GM19455 (cell line): ENCODE measurements at regions not wholly inside any gene's neighbourhood (a gene's known extent, or its start where the extent isn't known, plus 50 kb on each side); places are given as distances from the start of the nearest gene placed in this dataset.
"Not testable (repeated sequence)": the region's sequence is repeated elsewhere in the genome, so short reads cannot be mapped to it uniquely, and the experiment has no call there.

Experiments
- ATAC-seq: cut with Tn5 transposase; IDR thresholded peaks from one replicate; pipeline ENCODE4 v1.9.1; 2021; ENCODE audit not compliant: unreplicated experiment

DNA sequence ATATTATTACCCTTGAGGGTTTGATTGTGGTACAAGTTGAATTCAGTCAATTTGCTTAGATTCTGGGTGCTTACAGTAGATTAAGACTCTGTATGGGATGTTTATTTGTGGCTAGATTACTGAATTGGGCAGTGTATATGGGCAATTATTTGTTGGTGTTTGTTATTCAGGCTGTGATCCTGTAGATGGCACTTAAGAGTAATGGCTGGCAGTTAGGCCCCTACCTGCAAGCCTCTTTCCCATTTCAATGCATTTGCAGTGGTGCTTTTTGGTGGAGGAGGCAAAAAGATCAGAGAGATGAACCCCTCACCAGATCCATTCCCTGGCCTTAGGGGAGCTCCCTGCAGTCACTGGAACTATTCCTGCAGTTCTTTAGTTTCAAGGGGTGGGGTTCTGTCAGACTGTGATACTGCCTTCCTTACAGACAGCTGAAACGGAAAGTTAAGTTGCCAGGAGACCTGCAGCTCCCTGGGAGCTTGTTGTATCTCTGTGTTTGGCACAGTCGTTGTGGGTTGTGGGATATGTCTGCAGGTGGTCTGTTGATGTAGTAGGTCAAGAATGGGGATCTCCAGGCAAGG, 199.5 kb downstream of the AASDHPPT start:
- no peak for ATAC-seq

DNA sequence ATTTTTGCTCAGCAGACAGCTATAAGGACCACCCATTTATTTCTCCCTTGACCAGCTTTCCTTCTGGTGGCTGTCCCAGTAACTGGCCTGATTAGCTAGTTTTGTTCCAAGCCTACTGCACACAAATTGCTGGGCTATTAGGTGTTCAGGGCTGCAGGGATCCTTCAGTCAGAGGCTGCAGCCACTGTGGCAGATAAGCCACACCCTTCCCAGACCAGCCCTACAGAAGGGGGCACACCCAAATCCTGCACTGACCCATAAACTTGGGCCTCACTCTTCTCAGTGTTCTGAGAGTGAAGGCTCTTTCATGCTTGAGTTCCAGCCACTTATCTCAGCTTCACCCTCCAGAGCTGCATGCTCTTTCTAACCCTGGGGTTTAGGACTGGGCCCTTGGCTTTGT, 200.0 kb downstream of the AASDHPPT start:
- ATAC-seq, result no peak

- no peak for ATAC-seq
Measured at GRCh38 chr11:106278391-106278790, 200.9 kb downstream of the AASDHPPT start.

- no peak for ATAC-seq
Measured at GRCh38 chr11:106280036-106280435, 202.6 kb downstream of the AASDHPPT start.

DNA sequence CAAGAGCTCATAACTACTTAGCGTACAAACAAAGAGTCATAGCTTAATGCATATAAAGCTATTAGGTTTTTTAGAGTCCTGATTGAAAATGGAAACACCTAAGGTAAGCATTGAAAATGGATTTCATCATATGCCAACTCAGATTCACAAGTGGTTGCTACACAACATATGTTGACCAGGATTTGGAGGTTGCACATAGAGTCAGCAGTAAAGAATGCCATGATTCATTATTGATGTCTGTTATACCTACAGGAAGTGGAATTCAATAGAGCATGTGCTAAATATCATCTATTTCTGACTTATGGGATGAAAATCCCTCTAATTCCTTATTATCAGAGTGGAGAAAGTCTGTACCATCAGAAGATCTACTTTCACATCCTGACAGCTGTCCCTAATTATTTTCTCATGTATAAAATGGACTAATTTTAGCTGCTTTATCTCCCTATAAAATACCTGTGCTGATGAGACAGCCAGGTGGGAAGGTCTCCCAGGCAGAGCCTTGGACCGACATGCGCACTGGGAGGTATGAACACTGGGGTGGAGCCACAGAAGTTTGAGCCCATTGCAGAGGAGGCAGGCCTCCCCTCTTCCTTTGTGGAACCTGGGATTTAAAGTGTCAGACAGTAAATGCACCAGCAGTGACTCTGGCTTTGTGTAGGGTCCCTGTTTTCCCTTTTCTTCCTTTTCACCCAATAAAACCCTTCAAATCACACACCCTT, 204.2 kb downstream of the AASDHPPT start:
- ATAC-seq, result no peak

DNA sequence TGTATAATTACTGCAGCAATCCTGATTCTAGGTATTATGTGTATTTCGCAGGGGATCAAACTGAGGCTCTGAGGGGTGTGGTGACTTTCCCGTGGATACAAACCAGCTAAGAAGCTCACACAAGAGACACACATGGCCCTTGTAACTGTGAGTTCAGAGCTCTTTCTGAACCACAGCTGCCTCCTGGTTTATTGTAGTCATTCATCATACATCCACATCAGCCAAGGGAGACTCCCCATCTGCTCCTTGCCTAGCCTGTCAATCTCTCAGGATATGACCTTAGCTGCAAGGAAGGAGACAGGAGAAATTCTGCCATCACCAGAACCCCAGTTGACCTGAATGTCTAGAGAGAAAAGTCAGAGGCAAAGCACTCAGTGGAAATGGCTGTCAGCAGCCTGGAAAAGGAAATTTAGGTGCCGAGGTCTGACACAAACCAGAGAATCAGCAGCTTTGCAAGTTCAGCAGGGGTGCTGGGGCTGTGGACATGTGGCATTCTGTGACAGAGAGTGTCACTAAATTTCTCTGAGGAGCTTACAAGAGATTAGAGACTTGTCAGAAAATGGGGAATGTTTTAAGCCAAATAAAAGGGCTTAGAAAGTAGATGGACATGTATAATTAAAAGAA, 209.5 kb downstream of the AASDHPPT start:
- no peak for ATAC-seq

DNA sequence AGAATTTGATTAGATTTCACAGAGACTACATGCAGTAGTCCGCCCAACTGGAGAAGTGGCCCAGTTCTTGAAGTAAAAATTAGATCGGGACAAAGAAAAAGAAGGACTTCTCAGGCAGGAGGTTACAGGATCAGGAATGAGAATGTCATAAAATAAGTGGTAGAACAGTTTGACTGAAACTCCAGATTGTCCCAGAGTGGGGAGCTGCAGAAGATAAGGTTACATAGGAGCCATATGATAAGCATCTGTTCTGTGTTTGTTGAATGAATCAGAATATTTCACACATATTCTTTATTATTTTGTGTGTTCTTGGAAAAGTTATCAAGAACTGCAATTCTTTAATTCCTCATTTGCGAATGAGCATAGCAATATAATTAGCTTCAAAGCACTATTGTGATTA, 210.6 kb downstream of the AASDHPPT start:
- ATAC-seq, result no peak

DNA sequence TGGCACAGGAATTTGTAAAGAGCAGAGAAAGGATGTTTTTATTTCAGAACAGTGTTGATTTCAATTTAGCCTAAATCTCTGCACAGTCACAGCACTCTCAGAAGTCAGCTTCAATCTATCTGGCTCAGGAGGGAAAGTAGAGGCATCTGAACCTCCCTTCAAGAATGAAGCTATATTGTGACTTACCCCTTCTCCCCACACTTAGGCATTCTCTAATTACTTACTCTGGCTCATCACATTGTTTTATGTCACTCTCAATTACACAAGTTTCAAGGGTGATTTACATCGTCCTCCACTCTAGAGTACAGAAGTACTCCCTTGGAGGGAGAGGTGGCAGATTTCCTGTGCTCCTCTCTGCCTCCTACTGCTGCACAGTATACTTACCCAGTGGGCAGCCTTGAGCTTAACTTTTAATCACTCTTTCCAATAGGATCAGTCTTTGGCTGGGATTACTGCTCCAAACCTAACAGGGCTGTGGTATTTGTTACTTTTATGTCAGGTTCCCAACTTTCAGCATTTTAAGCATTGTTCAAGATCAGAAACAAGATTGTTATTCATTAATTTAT, 211.4 kb downstream of the AASDHPPT start:
- no peak for ATAC-seq

- ATAC-seq, result no peak
Measured at GRCh38 chr11:106292526-106292925, 215.1 kb downstream of the AASDHPPT start.

GRCh38 chr11:106295974-106296373, 218.5 kb downstream of the AASDHPPT start:
- no peak for ATAC-seq

DNA sequence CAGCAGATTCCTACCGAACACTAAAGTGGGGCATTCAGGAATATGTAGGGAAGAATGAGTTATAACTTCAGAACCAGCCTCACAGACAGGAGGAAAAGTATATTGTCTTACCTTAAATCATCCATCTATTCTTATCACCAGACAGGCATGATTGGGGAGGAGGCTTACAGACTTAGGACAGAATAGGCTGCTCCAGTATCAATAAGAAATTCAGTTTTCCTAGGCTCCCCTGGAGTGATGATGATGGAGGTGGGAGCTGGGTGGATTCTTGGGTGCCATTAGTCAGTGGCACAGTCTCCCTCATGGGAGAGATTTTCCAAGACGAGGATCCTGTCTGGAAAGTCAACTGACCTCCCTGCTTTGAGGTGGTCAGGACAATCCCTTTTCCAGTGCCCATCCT, 225.0 kb downstream of the AASDHPPT start:
- ATAC-seq, result no peak

DNA sequence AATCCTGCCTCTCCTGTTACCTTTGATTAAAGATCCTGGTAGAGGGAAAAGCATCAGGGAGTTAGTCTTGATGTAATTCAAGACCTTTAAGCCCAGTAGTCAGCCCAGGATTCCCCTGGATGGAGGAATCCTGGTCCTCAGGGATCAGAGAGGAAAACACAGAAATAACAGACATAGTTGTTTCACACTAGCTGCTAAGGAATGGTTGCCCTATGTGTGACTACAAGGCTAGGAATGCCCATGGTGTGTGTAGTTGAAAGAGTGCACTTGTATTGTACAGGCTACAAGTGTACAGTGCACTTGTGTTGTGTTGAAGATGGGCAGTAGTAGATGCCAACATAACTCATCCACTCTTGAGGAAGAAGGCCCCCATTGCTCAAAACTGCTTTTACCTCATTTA, 226.8 kb downstream of the AASDHPPT start:
- ATAC-seq, result no peak

DNA sequence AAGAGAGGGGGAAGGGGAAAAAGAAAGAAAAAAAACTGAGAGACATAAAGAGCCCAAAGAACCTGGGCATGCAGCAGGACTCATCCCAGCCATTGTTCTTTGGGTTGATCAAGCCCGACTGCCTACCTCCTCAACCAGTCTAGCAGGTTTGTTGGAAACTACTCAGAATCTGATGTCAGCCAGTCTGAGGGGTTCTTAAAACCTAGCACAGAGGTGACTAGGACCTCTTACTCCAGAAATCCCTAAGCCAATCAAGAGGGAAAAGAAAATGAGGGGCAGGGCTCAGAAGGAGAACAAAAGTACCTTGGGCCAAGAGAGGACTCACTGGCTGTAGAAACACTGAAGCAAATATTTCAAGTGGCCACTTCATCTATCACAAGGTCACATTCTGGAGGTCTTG, 228.0 kb downstream of the AASDHPPT start:
- ATAC-seq, result no peak

DNA sequence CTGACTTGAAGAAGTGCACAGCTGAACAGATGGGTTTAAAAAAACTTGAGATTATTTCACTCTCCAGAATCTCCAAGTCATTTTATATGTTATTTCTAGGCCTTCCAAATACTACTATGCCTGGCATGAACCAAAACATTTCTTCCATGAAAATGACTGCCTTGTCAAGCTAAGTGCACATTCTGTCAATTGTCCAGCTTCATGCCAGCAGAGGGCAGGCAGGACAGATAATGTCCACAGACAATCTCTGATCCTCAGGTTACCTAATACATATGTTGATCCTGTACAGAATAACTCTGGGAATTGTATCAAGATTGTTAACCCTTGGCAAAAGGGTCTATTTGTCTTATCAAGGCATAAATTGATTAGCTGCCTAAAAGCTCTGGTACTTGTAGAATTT, 229.5 kb downstream of the AASDHPPT start:
- no peak for ATAC-seq

- no peak for ATAC-seq
Measured at GRCh38 chr11:106309070-106309684, 231.7 kb downstream of the AASDHPPT start.

GRCh38 chr11:106311531-106312230, 234.2 kb downstream of the AASDHPPT start:
- no peak for ATAC-seq

DNA sequence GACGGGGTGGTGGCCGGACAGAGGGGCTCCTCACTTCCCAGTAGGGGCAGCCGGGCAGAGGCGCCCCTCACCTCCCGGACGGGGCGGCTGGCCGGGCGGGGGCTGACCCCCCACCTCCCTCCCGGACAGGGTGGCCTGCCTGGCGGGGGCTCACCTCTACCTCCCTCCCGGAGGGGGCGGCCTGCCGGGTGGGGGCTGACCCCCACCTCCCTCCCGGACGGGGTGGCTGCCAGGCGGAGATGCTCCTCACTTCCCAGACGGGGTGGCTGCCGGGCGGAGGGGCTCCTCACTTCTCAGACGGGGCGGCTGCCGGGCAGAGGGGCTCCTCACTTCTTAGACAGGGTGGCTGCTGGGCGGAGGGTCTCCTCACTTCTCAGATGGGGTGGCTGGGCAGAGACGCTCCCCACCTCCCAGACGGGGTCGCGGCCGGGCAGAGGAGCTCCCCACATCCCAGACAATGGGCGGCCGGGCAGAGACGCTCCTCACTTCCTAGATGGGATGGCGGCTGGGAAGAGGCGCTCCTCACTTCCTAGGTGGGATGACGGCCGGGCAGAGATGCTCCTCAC, 239.8 kb downstream of the AASDHPPT start:
- ATAC-seq, result not testable (repeated sequence)

- ATAC-seq, result no peak
Measured at GRCh38 chr11:106321601-106322000, 244.1 kb downstream of the AASDHPPT start.

GRCh38 chr11:106322106-106322505, 244.6 kb downstream of the AASDHPPT start:
- ATAC-seq, result no peak

DNA sequence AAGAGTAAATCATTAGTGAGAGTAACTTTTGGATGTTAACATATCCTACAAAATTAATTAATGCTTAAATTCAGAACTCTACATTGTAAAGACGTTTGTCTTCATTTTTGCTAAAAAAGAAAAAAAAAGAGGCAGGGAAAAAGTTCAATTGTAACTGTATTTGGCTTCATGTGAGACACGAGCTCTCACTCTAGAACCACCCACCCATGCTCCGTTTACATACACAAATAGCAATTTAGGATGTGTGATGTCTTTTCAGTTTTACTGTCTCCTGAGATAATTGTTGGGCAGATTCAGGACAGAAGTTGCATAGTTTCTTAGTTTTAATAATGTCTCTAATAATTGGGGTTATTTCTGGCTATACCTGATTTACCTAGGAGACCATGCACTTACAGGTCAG, 248.6 kb downstream of the AASDHPPT start:
- no peak for ATAC-seq

GRCh38 chr11:106327134-106327533, 249.7 kb downstream of the AASDHPPT start:
- no peak for ATAC-seq
